Hematopoietic multipotent progenitor cell treated with erythropoietin and hydrocortisone succinate and interleukin-3 and kit ligand, for 4 days (in vitro differentiated cells): ENCODE measurements at regions not wholly inside any gene's neighbourhood (a gene's known extent, or its start where the extent isn't known, plus 50 kb on each side); places are given as distances from the start of the nearest gene placed in this dataset.
A peak's percentile ranks its signal among the peaks of the same experiment; 100 is the strongest.
"Not testable (repeated sequence)": the region's sequence is repeated elsewhere in the genome, so short reads cannot be mapped to it uniquely, and the experiment has no call there.

ENCODE experiments used
- DNase-seq: peaks from one replicate; pipeline ENCODE4 v3.0.0-alpha.2; 2015

GRCh38 chr9:33695856-33696255 is 99.5 kb upstream of the PRSS3 start:
- no peak for DNase-seq

GRCh38 chr9:33697171-33697570 is 98.2 kb upstream of the PRSS3 start:
- no peak for DNase-seq

GRCh38 chr9:33698267-33698666 is 97.1 kb upstream of the PRSS3 start:
- DNase-seq: no peak

- not testable (repeated sequence) for DNase-seq
Measured at GRCh38 chr9:33700940-33701339, 94.4 kb upstream of the PRSS3 start.

- DNase-seq: no peak
Measured at GRCh38 chr9:33703430-33704102, 91.8 kb upstream of the PRSS3 start.

- DNase-seq: not testable (repeated sequence)
Measured at GRCh38 chr9:33705440-33705839, 89.9 kb upstream of the PRSS3 start.

GRCh38 chr9:33708441-33708840 is 86.9 kb upstream of the PRSS3 start:
- DNase-seq: no peak

- no peak for DNase-seq
Measured at GRCh38 chr9:33709269-33709668, 86.1 kb upstream of the PRSS3 start.

- DNase-seq: not testable (repeated sequence)
Measured at GRCh38 chr9:33711418-33711817, 83.9 kb upstream of the PRSS3 start.

GRCh38 chr9:33714989-33715388 is 80.4 kb upstream of the PRSS3 start:
- peak; percentile 63 for DNase-seq

GRCh38 chr9:33718987-33719386 is 76.4 kb upstream of the PRSS3 start:
- peak; percentile 48 for DNase-seq

- DNase-seq: peak; percentile 65
Measured at GRCh38 chr9:33719581-33720374, 75.6 kb upstream of the PRSS3 start.

- DNase-seq: peak; percentile 90
Measured at GRCh38 chr9:33721674-33722358, 73.5 kb upstream of the PRSS3 start.

- DNase-seq: no peak
Measured at GRCh38 chr9:33722359-33722675, 73.0 kb upstream of the PRSS3 start.

GRCh38 chr9:33728613-33729012 is 66.7 kb upstream of the PRSS3 start:
- DNase-seq: no peak

- DNase-seq: no peak
Measured at GRCh38 chr9:33731142-33731541, 64.2 kb upstream of the PRSS3 start.

- no peak for DNase-seq
Measured at GRCh38 chr9:33731625-33732024, 63.7 kb upstream of the PRSS3 start.

- DNase-seq: not testable (repeated sequence)
Measured at GRCh38 chr9:33734247-33734940, 61.0 kb upstream of the PRSS3 start.

- not testable (repeated sequence) for DNase-seq
Measured at GRCh38 chr9:33734941-33735835, 60.2 kb upstream of the PRSS3 start.

GRCh38 chr9:33737811-33738606 is 57.4 kb upstream of the PRSS3 start:
- DNase-seq: peak; percentile 83

GRCh38 chr9:33739398-33739797 is 56.0 kb upstream of the PRSS3 start:
- no peak for DNase-seq
